GM12891 (cell line): ENCODE measurements at regions not wholly inside any gene's neighbourhood (a gene's known extent, or its start where the extent isn't known, plus 50 kb on each side); places are given as distances from the start of the nearest gene placed in this dataset.
"Not testable (repeated sequence)": the region's sequence is repeated elsewhere in the genome, so short reads cannot be mapped to it uniquely, and the experiment has no call there.

Source experiments
- DNase-seq: peaks from one replicate; pipeline ENCODE4 v3.0.0; 2011; ENCODE audit warnings: low spot score; ENCODE audit not compliant: insufficient read length
- FAIRE-seq: peaks from 2 replicates; lab custom pipeline; 2011; peaks lifted over from hg19 to GRCh38; lab: Jason Lieb, UNC
- PAX5 ChIP-seq: IDR thresholded peaks from 2 replicates; pipeline ENCODE4 v1.6.1; 2011; ENCODE audit warnings: low read length, moderate library complexity, mild to moderate bottlenecking; ENCODE audit not compliant: insufficient read depth, severe bottlenecking
- POLR2A ChIP-seq: IDR thresholded peaks from 2 replicates; pipeline ENCODE4 v1.6.1; 2011; ENCODE audit warnings: low read depth, low read length, control low read depth
- POLR2AphosphoS5 ChIP-seq: IDR thresholded peaks from 2 replicates; pipeline ENCODE4 v1.6.1; 2011; ENCODE audit warnings: low read depth, low read length, control low read depth
- POU2F2 ChIP-seq: IDR thresholded peaks from 2 replicates; pipeline ENCODE4 v1.6.1; 2011; ENCODE audit warnings: low read depth, mild to moderate bottlenecking, control low read depth, low read length, moderate library complexity
- SPI1 ChIP-seq: IDR thresholded peaks from 2 replicates; pipeline ENCODE4 v1.6.1; 2011; ENCODE audit warnings: low read depth, low read length, control low read depth
- TAF1 ChIP-seq: IDR thresholded peaks from 2 replicates; pipeline ENCODE4 v1.6.1; 2011; ENCODE audit warnings: low read depth, low read length, control low read depth

DNA sequence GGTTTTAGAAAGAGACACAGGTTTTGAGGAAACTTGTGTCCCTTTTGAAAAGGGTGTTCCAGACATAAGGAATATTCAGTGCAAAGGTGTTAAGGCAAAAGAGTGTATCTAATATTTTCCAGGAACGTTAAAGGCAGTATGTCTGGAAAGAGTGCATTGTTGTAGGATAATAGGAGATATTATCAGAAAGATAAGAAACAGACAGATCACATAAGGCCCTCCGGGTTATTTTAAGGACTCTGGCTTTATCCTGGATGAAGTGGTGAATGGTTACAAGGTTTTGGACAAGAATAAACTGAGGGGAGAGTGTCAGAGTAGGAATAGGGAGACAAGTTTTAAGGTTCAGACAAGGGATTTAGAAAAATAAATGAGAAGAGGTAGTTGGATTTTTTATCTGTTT lies 493.7 kb upstream of the GRM7 start:
- DNase-seq (no peak), FAIRE-seq (no peak)
- no peak for TF ChIP-seq TAF1
- no peak for TF ChIP-seq SPI1
- TF ChIP-seq PAX5, result no peak
- no peak for TF ChIP-seq POLR2AphosphoS5
- no peak for TF ChIP-seq POLR2A
- TF ChIP-seq POU2F2, result no peak

- FAIRE-seq, result no peak
These were observed 468.8 kb upstream of the GRM7 start for GRCh38 chr3:6392123-6392522.

DNA sequence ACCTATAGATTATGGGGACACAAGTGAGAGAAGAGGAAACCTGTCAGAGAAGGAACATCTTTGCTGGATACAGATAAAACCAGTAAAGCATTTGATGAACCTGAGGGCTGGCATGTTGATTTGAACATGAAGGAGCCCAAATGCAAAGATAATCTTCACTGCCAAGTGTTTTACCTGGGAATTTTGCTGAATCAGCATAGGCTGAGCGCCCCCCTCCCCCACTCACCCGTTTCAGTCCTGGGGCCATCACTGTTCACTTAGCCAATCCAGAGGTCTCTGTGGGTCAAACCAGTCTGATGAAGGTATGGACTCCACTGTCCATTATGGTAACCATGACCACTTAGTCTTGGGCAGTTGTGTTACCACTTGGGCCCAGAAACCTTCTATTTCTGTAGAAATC lies 466.0 kb upstream of the GRM7 start:
- FAIRE-seq (no peak), DNase-seq (no peak)
- TF ChIP-seq TAF1 (no peak), POLR2A (no peak), SPI1 (no peak), POLR2AphosphoS5 (no peak), POU2F2 (no peak), PAX5 (no peak)

More at GRCh38 chr3:6392123-6392522, 468.8 kb upstream of the GRM7 start:
- no peak for DNase-seq
- TF ChIP-seq PAX5 (no peak), SPI1 (no peak), POLR2AphosphoS5 (no peak), TAF1 (no peak), POLR2A (no peak), POU2F2 (no peak)

GRCh38 chr3:6396631-6397030 lies 464.3 kb upstream of the GRM7 start:
- TF ChIP-seq TAF1 (no peak), POU2F2 (no peak), SPI1 (no peak), PAX5 (no peak), POLR2A (no peak), POLR2AphosphoS5 (no peak)
- DNase-seq (no peak), FAIRE-seq (no peak)

- not testable (repeated sequence) for DNase-seq, FAIRE-seq
These were observed 458.2 kb upstream of the GRM7 start for GRCh38 chr3:6402666-6403065.

GRCh38 chr3:6406923-6407322 lies 454.0 kb upstream of the GRM7 start:
- not testable (repeated sequence) for FAIRE-seq, DNase-seq

DNA sequence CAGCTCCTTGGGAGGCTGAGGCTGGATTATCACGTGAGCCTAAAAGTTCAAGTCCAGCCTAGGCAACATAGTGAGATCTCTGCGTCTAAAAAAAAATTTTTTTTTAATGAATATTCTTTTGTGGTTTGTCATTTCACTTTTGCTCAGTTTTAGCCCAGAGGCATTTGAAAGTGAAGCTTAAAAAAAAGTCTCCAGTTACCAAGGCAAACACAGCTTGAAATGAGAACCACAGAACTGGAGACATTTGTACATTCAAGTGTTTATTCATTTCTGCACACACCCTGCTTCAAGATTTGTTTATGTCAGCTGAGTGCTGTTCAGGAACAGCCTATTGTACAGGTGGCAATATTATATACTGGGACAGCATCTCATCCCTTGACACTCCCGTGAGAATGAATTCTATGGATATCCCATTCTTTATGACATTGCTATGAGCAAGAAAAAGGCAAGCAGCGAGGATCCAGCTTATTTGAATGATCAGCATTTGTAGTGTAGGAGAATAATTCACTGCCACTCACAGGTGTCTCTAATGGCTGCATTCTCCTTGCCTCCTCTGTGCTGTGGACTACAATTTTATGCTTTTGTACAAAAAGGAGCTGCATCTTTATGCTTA lies 444.8 kb upstream of the GRM7 start:
- FAIRE-seq (no peak), DNase-seq (no peak)
- no peak for TF ChIP-seq PAX5
- TF ChIP-seq POLR2AphosphoS5, result no peak
- no peak for TF ChIP-seq POLR2A
- TF ChIP-seq SPI1, result no peak
- TF ChIP-seq POU2F2, result no peak
- no peak for TF ChIP-seq TAF1

DNA sequence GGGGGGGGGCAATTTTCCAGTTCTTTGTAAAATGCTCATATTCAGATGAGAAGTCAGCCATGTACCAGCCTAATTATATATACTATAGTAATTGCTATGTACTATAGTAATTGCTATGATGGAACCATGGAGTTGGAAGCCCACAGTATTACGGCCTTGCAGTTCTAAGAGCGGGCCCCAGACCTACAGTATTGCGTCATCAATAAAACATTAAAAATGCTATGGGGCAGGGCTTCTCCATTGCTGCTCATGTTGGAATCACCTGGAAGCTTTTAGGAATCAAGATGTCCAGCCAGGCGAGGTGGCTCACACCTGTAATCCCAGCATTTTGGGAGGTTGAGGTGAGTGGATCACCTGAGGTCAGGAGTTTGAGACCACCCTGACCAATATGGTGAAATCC lies 443.7 kb upstream of the GRM7 start:
- FAIRE-seq (no peak), DNase-seq (no peak)
- TF ChIP-seq SPI1 (no peak), POLR2AphosphoS5 (no peak), POU2F2 (no peak), TAF1 (no peak), POLR2A (no peak), PAX5 (no peak)

DNA sequence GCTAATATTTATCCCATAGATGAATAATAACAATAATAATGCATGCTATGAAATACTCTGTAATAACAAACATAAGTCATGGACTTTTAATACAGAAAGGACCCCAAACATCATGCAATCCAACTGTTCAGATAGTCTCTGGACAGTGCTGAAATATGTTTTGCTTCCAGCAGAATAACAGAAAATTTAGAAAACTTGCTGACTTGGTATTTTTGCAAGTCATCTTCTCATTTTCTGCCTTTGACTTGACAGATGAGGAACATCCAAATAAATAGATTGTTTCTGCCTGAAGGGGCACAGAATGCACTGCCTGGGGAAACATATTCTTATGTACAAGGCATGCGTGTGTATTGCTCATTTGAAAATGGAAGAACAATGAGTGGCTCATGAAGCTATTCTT lies 442.4 kb upstream of the GRM7 start:
- FAIRE-seq (no peak), DNase-seq (no peak)
- no peak for TF ChIP-seq POLR2AphosphoS5
- no peak for TF ChIP-seq PAX5
- no peak for TF ChIP-seq POLR2A
- no peak for TF ChIP-seq SPI1
- TF ChIP-seq POU2F2, result no peak

DNA sequence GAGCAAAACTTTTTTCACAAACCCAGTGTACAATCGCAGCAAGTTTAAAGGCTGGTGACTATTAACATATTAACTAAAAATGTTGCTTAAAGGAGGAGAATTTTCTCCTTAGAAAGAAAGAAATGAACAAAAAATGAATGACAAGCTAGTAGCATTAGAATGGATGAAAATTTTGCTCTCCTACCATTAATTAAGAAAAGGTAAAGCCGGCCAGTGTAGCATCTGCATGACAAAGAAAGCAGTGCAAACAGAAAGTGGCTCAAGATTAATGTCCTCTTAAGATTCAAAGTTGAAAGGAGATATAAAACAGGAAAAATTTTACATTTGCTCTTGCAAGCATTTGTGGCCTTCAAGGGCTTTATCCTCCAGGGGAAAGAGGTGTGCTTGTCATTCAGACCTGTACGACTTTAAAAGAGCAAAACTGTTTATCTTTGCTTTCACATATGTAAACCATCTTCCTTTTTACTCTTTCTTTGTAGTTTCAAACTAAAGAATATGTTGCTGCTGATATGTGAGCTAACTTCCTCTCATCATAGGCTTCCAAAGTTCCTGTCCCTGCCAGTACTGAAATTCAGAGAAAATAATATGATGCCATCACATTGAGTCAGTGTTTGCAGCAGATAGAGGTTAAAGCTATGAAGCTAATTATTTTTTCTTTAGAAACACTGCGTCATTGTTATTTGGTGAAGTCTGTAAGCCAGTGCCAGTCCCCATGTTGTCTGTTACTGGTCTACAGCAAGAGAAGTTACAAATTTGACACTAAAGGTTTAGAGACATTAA lies 439.1 kb upstream of the GRM7 start:
- DNase-seq (no peak), FAIRE-seq (no peak)
- TF ChIP-seq TAF1 (no peak), POLR2A (no peak), PAX5 (no peak), POU2F2 (no peak), POLR2AphosphoS5 (no peak), SPI1 (no peak)
